GM21447 (cell line): ENCODE measurements at regions not wholly inside any gene's neighbourhood (a gene's known extent, or its start where the extent isn't known, plus 50 kb on each side); places are given as distances from the start of the nearest gene placed in this dataset.
"Not testable (repeated sequence)": the region's sequence is repeated elsewhere in the genome, so short reads cannot be mapped to it uniquely, and the experiment has no call there.

Experiments
- ATAC-seq: cut with Tn5 transposase; IDR thresholded peaks from one replicate; pipeline ENCODE4 v1.9.1; 2021; ENCODE audit not compliant: unreplicated experiment

DNA sequence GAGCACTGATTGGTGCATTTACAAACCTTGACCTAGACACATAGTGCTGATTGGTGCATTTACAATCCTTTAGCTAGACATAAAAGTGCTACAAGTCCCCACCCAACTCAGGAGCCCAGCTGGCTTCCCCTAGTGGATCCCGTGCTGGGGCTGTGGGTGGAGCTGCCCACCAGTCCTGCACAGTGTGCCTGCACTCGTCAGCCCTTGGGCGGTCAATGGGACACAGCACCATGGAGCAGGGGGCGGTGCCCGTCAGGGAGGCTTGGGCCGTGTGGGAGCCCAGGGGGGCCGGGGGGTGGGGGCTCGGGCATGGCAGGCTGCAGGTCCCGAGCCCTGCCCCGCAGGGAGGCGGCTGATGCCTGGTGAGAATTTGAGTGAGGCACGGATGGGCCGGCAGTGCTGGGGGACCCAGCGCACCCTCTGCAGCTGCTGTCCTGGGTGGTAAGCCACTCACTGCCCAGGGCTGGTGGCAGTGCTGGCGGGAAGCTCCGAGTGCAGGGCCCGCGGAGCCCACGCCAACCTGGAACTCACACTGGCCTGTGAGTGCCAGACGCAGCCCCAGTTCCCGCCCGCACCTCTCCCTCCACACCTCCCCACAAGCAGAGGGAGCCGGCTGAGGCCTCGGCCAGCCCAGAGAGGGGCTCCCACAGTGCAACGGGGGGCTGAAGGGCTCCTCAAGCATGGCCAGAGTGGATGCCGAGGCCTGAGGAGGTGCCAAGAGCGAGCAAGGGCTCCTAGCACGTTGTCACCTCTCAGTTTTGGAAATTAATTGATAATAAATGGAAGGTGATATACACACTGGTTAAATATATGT is 207.7 kb downstream of the RAP2B start:
- ATAC-seq = no peak

DNA sequence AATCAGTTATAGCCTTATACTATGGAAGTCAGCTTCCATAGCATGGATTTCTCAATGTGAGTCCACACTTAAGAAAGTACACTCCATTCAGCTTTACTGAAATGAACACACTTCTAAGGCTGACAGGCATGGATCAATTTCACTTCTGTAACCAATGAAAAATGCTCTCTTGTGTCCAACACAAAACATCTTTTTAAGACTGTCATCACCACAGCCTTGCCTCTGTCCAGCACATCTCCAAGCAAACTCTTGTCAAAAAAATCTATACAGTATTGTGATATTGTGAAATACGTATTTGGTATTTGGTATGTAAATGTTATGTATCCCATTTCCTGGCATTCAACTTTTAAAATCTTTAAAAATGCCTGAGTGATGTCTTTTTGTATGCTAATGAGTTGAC is 208.7 kb downstream of the RAP2B start:
- no peak for ATAC-seq

DNA sequence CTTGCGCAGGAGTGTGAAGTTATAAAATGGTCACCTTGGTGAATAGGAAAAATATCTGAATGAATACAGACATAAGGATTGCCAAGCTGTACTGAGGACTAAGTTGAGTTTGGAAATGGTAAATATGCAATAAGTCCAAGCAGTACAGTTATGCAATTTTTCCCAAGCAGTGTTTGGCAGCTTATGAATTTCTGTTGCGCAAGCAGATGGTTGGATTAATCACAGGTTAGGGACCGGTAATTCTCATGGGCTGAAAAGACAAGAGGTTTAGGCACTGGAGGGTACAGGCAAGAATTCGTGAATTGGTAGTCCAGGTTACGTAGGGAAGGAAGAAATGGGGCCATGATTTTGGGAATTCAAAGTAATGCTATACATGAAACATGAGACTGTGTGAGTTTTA is 210.3 kb downstream of the RAP2B start:
- ATAC-seq = no peak

DNA sequence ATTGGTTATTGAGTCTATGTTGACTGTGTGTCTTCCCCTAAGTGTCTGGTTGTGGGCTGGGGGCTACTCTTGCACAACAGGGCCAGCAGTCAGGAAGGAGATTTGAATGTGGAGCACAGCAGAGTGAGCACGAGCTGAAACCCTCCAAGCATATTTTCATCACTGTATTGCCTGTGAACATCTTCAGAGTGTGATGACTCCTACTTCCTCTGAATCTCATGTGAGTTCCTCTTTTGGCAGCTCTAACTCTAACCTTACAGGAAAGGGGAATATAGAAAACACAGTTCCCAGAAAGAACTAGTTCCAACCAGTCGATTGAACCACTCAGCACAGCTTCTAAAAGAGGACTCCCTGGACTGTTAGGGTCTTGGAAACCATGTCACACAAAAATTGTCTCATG is 211.6 kb downstream of the RAP2B start:
- no peak for ATAC-seq

DNA sequence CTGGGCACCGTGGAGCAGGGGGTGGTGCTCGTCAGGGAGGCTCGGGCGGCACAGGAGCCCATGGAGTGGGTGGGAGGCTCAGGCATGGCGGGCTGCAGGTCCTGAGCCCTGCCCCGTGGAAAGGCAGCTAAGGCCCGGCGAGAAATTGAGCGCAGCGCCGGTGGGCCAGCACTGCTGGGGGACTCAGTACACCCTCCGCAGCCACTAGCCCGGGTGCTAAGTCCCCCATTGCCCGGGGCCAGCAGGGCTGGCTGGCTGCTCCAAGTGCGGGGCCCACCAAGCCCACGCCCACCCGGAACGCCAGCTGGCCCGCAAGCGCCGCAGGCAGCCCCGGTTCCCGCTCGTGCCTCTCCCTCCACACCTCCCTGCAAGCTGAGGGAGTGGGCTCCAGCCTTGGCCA is 216.3 kb downstream of the RAP2B start:
- ATAC-seq = not testable (repeated sequence)

DNA sequence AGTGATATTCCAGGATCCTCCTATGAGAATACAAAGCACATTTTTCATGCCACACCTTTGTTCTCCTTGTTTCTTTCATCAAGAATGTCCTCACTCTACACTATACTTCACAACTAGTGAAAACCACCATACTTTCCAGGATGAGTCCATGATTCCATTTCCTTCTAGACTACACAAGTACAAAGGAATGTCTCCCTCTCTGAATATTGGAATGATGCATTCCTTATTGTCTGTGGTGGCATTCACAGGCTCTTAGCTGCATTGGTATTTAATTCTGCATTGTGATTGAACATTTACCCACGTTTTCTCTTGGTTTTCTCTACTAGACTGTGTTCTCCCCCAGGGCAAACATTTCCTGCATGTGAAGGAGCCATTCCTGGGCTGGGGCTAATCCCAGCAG is 217.5 kb downstream of the RAP2B start:
- no peak for ATAC-seq

DNA sequence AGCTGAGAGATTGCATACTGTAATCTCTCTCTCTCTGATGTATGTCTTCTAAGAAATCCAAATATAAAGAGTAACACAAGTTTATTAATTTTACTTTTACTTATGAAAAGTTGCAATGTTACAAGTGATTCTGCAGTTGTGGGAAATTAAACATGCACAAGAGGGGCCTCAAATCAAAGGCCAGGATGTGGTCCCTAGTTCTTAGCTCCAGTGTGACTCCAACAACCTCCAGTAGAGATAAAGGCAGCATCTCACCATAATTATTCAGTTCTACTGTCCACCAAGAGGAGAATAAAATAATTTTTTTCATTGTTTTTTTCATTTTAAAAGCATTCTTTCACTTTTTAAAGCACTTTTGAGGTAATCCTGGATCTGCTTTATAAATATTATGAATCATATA is 223.3 kb downstream of the RAP2B start:
- ATAC-seq = no peak

DNA sequence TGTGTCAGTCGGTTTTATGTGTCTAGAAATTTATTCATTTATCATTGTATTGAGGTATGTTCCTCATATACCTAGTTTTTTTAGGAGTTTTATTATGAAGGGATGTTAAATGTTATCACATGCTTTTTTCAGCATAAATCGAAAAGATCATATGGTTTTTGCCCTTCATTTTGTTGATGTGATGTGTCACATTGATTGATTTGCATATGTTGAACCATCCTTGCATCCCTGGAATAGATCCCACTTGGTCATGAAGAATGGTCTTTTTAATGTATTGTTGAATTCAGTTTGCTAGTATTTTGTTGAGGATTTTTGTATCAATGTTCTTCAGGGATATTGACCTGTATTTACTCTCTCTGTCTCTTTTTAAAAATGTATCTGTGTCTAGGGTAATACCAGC is 230.3 kb downstream of the RAP2B start:
- ATAC-seq = no peak

DNA sequence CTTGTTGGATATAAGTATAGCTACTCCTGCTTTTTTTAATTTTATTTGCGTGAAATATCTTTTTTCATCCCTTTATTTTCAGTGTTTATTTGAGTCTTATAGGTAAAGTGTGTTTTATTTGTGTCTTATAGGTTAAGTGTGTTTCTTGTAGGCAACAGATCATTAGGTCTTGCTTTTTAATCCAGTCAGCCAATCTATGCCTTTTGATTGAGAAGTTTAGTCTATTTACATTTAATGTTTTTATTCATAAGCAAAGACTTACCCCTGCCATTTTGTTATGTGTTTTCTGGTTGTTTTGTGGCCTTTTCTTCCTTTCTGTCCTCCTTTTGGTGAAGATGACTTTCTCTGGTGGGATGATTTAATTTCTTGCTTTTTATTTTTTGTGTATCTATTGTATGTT is 232.0 kb downstream of the RAP2B start:
- no peak for ATAC-seq

DNA sequence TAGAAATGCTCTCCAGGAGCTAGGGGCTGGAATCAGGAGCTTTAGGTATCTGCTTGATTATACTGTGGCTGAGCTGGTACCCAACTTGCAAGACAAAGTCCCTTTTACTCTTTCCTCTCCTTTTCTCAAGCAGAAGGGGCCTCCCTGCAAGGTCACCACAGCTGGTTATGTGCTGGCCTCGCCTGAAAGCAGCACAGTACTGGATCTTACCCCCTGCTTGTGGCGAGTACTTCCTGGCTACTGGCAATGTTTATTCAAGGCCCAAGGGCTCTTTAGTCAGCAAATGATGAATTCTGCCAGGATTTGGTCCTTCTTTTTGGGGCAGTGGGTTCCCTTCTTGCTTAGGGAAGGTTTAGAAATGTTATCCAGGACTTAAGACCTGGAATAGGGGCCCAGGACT is 234.6 kb downstream of the RAP2B start:
- no peak for ATAC-seq

DNA sequence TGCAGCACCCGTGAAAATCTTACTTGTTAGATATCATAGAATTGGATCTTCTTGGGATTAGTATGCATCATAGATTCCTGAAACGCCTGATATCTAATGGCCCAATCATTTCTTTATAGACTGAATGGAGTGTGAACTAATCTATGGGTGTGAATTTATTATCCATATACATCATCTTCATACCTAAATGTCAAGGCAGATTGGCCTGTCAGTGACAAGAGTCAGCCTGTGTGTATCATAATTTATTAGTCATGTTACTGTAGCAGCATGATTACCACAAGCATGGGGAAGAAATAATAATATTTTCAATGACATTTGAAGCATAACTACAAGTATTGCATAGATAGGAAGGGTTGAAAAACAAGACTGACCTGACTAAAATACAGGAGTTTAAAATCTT is 235.8 kb downstream of the RAP2B start:
- no peak for ATAC-seq

DNA sequence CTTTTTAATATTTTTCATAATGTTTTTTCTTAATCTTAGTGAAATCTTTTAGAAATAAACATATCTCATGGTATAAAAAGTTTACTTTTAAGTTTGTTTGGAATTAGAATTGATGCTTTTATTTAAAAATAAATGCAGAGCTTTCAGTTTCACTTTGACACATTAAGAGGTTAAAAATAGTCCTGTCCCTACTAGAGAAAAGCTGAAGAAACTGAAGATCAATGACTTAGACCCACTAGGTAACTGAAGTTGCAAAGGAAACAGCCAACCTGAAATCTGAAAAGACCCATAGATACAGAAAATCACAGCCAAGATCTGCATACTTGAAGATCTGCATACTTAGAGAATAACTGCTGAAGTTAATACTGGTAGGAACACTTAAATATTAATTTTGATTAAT is 237.6 kb downstream of the RAP2B start:
- ATAC-seq = peak; percentile 95

DNA sequence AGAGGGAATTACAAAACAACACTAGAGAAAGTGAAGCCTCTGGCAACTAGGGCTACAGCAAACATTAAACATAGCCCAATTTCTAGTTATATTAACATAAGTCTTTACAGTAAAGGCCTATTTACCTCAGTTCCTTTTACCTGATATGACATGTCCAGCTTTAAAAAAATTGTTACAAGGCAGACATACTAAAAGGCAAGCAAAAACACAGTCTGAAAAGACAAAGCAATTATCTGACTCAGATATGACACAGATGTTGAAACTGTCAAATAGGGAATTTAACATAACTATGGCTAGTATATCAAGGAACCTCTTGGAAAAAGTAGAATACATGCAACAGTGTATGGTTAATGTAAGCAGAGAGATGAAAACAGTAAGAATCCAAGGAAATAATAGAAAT is 238.6 kb downstream of the RAP2B start:
- ATAC-seq = no peak

DNA sequence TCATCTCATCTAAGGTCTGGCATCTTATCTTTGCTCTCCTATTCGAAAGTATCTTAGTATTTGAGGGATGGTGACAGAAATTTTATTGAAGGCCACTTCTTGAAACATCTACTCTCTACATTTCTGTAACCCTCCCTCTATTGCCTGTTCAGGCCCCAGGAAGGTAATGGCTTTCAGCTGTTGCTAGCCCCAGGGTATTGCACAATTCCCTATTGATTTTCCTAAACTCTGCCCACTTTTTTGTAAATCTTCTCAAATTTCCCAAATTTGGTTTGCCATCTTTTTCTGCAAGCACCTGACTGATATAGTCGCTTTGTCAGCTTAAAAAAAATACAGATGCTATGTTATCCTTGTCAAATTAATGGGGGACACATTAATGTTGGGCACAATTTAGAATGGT is 242.1 kb downstream of the RAP2B start:
- ATAC-seq = no peak

DNA sequence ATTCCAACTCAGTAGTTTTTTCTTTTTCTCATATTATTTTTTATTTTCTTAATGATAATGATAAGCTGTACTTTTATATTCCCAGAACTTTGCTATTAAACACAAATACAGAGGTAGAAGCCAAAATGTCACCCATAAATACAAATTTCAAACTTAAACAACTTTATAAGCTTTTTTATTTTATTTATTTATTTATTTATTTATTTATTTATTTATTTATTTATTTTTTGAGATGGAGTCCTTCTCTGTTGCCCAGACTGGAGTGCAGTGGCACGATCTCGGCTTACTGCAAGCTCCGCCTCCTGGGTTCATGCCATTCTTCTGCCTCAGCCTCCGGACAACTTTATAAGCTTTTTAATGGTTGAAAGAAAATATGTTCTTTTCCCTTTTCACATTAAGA is 243.3 kb downstream of the RAP2B start:
- not testable (repeated sequence) for ATAC-seq

DNA sequence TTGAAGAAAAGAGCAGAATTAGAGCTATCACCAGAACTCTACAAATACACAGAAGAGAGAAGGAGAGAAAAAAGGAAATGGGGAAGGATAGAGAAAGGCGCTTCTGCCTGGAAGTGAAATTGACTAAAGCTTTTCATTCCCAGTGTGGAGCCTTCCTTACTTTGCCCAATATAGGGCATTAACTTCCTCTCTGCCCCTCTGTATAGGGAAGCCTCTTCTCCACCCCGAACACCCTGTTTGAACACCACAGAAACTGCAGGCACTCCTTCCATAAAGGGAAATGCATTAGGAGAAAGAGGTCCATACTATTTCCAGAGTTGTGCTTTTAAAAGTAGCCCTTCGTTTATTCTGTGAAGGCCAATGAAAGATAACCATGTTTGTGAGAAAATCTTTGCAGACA is 248.5 kb downstream of the RAP2B start:
- no peak for ATAC-seq

DNA sequence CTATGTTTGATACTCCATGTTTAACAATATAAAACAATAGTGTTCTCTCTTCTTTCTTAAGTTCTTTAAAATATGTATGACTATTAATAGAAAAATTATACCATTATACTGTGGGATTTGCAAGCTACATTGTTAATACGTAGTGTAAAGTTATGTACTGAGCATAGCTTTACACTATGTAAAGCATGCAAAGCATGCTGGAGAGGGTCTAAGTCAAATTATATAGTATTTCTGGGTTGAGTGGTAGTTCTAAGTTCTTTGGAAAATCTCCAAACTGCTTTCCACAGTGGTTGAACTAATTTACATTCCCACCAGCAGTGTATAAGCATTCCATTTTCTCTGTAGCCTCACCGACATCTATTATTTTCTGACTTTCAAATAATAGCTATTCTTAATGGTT is 253.0 kb downstream of the RAP2B start:
- no peak for ATAC-seq

DNA sequence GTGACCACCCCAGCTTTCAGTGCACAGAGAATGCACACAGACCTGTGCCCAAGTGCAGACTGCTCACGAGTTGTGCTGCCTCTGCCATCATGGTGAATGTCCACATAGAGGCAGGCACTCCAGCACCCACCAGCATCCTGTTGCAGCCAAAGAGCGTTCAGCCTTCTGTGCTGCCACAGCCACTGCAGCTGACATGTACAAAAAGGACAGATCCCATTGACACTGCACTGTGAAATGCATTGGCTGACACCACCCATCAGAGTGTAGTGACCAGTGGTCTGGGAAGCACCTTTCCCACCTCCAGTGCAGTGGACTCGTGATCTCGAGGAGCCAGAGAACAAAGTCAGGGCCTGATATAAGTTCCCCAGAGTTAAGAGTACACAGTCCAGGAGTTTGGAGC is 260.3 kb downstream of the RAP2B start:
- ATAC-seq = no peak

DNA sequence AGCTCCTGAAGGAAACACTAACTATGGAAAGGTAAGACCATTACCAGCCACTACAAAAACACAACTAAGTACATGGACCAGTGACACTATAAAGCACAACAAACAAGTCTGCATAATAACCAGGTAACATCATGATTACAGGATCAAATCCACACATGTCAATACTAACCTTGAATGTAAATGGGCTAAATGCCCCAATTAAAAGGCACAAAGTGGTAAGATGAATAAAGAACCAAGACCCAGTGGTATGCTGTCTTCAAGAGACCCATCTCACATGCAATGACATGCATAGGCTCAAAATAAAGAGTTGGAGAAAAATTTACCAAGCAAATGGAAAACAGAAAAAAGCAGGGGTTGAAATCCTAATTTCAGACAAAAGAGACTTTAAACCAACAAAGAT is 261.8 kb downstream of the RAP2B start:
- ATAC-seq = not testable (repeated sequence)

DNA sequence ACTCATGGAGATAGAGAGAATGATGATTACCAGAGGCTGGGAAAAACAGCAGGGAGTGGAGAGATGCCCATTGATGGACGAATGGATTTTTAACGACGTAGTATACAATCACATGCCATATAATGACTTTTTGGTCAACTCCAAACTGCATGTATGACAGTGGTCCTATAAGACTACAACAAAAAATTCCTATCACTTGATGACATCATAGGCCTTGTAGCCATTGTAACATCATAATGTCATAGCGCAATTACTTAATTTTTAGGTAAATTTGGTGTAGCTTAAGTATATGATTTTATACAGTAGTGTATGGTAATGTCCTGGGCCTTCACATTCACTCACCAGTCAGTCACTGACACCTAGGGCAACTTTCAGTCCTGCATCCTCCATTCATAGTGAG is 264.3 kb downstream of the RAP2B start:
- no peak for ATAC-seq

DNA sequence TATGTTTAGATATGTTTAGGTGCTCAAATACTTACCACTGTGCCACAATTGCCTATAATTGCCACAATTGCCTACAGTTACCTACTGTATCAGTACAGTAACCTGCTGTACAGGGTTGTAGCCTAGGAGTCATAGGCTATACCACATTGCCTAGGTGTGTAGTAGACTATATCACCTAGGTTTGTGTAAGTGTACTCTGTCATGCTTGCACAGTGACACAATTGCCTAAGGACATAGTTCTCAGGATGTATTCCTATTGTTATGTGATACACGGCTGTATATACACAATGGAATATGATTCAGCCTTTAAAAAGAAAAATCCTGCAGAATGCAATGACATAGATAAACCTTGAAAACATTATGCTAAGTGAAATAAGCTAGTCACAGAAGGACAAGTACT is 264.8 kb downstream of the RAP2B start:
- ATAC-seq = no peak

DNA sequence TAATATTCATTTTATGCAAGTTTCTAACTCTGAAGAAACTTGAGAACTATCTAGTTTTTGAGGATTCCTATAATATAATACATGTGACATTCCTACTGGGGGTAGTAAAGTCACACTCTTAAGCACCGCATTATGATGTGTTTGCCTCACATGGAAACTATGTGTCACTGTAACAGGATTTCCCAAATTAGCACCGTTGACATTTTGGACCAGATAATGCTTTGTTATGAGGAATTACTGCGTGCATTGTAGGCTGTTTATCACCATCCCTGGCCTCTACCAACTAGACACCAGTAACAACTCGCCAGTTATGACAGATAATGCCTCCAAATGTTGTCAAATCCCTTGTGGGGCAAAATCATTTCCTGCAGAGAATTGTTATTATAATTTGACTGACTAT is 267.8 kb downstream of the RAP2B start:
- ATAC-seq = no peak

DNA sequence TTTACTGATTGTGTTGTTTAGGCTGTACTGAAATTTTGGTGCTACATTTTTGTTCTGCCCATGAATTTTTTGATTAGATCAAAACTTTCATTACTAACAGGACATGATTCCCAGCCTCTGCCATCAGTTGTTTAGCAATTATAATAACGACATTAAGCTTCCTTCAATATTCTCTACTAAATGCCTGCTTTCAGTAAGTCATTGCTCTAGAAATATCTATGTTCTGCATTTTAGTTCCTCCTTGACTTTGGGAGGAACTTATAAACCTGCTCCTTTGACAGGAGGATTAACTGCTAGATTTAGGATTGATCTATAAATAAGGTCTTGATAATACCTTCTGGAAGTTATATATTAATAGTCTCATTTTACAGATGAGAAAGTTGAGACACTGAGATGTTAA is 269.1 kb downstream of the RAP2B start:
- no peak for ATAC-seq
